Lung (tissue), 11 donors: ENCODE measurements at regions not wholly inside any gene's neighbourhood (a gene's known extent, or its start where the extent isn't known, plus 50 kb on each side); places are given as distances from the start of the nearest gene placed in this dataset.

Source experiments
- ATAC-seq: fragments of 200-7000 bp; cut with Tn5 transposase; one replicate; pipeline ENCODE4 v1.9.1; 2020; ENCODE audit warnings: moderate number of reproducible peaks; ENCODE audit not compliant: insufficient read depth, low FRiP score
- DNase-seq, 3 donors: peaks; one replicate each; pipeline ENCODE4 v3.0.0-alpha.2; 2013 to 2017
- H3K27ac ChIP-seq, 2 donors: one replicate each; pipeline ENCODE4 v1.5.1; 2013; ENCODE audit warnings: mild to moderate bottlenecking in 2 of 2, moderate library complexity in 2 of 2, control low read depth in 1 of 2, inconsistent platforms in 1 of 2, low read depth in 1 of 2, low read length in 1 of 2
- H3K27me3 ChIP-seq, 3 donors: one replicate each; pipeline ENCODE4 v1.5.1; 2013; ENCODE audit warnings: low read length in 2 of 3; ENCODE audit not compliant: control insufficient read depth in 3 of 3, insufficient read depth in 3 of 3
- H3K36me3 ChIP-seq, 4 donors: one replicate each; pipeline ENCODE4 v1.5.1; 2013; ENCODE audit warnings: low read length in 4 of 4, mild to moderate bottlenecking in 1 of 4, moderate library complexity in 1 of 4; ENCODE audit not compliant: control insufficient read depth in 4 of 4, insufficient read depth in 4 of 4
- H3K4me1 ChIP-seq, 5 donors: one replicate each; pipeline ENCODE4 v1.5.1; 2013; ENCODE audit warnings: low read length in 5 of 5, mild to moderate bottlenecking in 2 of 5, moderate library complexity in 1 of 5; ENCODE audit not compliant: control insufficient read depth in 5 of 5, insufficient read depth in 5 of 5
- H3K4me3 ChIP-seq: one replicate; pipeline ENCODE4 v1.5.1; 2013; ENCODE audit warnings: mild to moderate bottlenecking, control low read depth, moderate library complexity
- H3K9ac ChIP-seq, 2 donors: one replicate each; pipeline ENCODE4 v1.5.1; 2013; ENCODE audit warnings: low read length in 2 of 2, control low read depth in 1 of 2; ENCODE audit not compliant: insufficient read depth in 1 of 2
- H3K9me3 ChIP-seq, 4 donors: one replicate each; pipeline ENCODE4 v1.5.1; 2013; ENCODE audit warnings: low read length in 3 of 4, mild to moderate bottlenecking in 1 of 4, moderate library complexity in 1 of 4; ENCODE audit not compliant: control insufficient read depth in 4 of 4, insufficient read depth in 3 of 4
- WGBS, 2 donors: extraction: QIAGEN DNeasy Blood & Tissue Kit; methylation state at CpG; one replicate each; pipeline ENCODE4 v1.1.7; 2013; 5-methylcytosine and 5-hydroxymethylcytosine counted together
- TF ChIP-seq, protein P1 (sequence below): IDR thresholded peaks from 2 replicates; pipeline ENCODE4 v1.5.1; 2012; ENCODE audit warnings: mild to moderate bottlenecking; ENCODE audit errors: control extremely low read depth, extremely low read depth
- donor health status: control.
- donor health status: control.
- donor health status: Bipolar disorder and iron deficiency.
- donor health status: healthy.
- donor health status: DM: yes; HTN: yes; CAD: no.

DNA sequence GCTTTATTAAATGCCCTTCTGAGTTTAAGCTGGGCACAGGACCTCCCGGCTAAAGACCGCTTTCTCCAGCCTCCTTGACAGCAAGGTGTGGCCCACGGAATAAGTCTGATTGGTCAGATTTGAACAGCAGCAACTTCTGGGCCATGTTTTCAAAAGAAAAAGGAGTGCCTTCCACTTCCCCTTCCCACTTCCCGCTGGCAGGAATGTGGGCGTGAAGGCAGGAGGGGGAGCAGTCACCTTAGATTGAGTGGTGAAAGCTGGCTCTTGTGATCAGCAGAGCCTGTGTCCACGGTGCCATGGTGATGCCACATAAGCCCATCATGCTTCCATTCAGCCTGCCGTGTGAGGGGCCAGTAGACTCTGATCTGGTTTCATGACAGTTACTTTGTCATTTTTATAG is 136.6 kb upstream of the GLI2 start:
- ATAC-seq = peak; percentile 58
- TF ChIP-seq, protein P1, sequence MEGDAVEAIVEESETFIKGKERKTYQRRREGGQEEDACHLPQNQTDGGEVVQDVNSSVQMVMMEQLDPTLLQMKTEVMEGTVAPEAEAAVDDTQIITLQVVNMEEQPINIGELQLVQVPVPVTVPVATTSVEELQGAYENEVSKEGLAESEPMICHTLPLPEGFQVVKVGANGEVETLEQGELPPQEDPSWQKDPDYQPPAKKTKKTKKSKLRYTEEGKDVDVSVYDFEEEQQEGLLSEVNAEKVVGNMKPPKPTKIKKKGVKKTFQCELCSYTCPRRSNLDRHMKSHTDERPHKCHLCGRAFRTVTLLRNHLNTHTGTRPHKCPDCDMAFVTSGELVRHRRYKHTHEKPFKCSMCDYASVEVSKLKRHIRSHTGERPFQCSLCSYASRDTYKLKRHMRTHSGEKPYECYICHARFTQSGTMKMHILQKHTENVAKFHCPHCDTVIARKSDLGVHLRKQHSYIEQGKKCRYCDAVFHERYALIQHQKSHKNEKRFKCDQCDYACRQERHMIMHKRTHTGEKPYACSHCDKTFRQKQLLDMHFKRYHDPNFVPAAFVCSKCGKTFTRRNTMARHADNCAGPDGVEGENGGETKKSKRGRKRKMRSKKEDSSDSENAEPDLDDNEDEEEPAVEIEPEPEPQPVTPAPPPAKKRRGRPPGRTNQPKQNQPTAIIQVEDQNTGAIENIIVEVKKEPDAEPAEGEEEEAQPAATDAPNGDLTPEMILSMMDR = no peak
- Histone ChIP-seq H3K4me1 (peaks cover 0 to 29% (median 10%) of the 10 kb centered on the region in 5 donors), H3K36me3 (no peaks in the 10 kb centered on the region), H3K9me3 (peaks cover 0 to 2% (median 0%) of the 10 kb centered on the region in 4 donors), H3K27me3 (no peaks in the 10 kb centered on the region), H3K9ac (no peak overlapping the region), H3K4me3 (no peak overlapping the region), H3K27ac (peak overlapping the region in 1 of 2 donors; percentile 56)
- no peak for DNase-seq
- 66 to 85% methylated on average over 7 of the region's 7 CpGs for WGBS, 2 donors

DNA sequence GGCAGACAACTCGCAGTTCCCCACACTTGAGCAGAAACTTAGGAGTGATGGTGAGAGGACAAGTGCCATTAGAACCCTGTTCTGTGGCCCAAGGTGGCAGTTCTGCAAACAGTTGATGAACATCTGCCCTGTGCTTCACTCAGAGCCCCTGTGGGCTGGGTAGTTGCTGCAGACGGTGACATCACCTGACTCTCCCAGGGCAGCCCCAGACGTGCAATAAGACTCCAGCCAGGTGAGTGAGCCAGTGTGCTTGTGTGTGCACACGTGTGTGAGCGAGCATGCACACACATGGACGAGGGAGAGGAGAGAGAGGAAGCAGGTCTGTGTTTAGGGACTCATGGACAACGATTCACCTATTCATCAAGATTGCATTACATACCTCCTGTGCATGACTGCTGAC is 136.0 kb upstream of the GLI2 start:
- Histone ChIP-seq H3K4me3 (no peak overlapping the region), H3K27ac (no peak overlapping the region), H3K36me3 (no peaks in the 10 kb centered on the region), H3K9ac (no peak overlapping the region), H3K4me1 (peaks cover 0 to 29% (median 10%) of the 10 kb centered on the region in 5 donors), H3K27me3 (no peaks in the 10 kb centered on the region), H3K9me3 (peaks cover 0 to 2% (median 0%) of the 10 kb centered on the region in 4 donors)
- WGBS, 2 donors = 82% methylated on average over 7 of the region's 7 CpGs
- no peak for DNase-seq
- TF ChIP-seq, protein P1 = no peak
- ATAC-seq = no peak

DNA sequence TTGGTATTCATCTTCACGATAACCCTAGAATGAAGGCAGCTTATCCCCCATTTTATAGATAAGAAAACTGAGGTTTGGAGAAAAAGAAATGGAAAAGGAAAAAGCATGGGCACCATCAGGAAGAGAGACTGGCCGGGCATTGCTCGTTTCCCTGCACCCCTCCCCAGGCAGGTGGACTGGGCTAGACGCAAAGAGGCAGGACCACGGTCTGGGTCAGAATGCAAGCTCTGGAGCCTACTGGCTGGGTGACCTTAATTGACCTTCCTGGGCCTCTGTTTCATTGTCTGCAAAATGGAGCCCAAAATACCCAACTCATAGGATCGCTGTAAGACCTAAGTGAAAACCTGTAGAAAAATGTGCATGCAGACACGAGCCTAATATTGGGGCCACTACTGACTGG is 135.3 kb upstream of the GLI2 start:
- H3K27ac ChIP-seq = no peak overlapping the region
- no peak for ATAC-seq
- H3K36me3 ChIP-seq = no peaks in the 10 kb centered on the region
- TF ChIP-seq, protein P1 = no peak
- no peak for DNase-seq
- no peaks in the 10 kb centered on the region for H3K27me3 ChIP-seq
- H3K9me3 ChIP-seq = peaks cover 0 to 2% (median 0%) of the 10 kb centered on the region in 4 donors
- H3K9ac ChIP-seq = no peak overlapping the region
- no peak overlapping the region for H3K4me3 ChIP-seq
- 91 to 93% methylated on average over 7 of the region's 7 CpGs for WGBS, 2 donors
- peaks cover 0 to 29% (median 8%) of the 10 kb centered on the region in 5 donors for H3K4me1 ChIP-seq

DNA sequence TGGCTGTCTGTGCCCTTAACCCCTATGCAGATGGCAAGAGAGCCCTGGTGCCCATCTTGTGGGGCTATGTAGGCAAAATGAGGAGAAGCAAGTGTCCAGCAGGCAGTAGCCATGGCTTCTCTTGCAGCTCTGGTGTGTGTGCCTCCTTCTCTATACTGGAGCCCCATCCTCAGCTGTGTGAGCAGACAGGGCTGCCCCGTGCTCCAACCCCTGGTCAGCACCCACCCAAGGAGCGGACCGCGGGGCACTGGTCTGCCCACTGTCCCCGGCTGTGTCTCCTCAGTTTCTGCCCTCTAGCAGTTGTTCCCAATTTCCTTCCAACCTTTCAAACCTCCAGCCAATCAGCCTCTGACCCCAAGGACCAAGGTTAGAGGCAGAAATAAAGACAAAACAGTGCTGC is 134.9 kb upstream of the GLI2 start:
- Histone ChIP-seq H3K9me3 (peaks cover 0 to 2% (median 0%) of the 10 kb centered on the region in 4 donors), H3K27ac (no peak overlapping the region), H3K36me3 (no peaks in the 10 kb centered on the region), H3K9ac (no peak overlapping the region), H3K27me3 (no peaks in the 10 kb centered on the region), H3K4me3 (no peak overlapping the region), H3K4me1 (peaks cover 0 to 26% (median 10%) of the 10 kb centered on the region in 5 donors)
- DNase-seq = no peak
- TF ChIP-seq, protein P1 = no peak
- 93% methylated on average over 5 of the region's 5 CpGs for WGBS, 2 donors
- ATAC-seq = no peak
